H9 (cell line): ENCODE measurements at regions not wholly inside any gene's neighbourhood (a gene's known extent, or its start where the extent isn't known, plus 50 kb on each side); places are given as distances from the start of the nearest gene placed in this dataset.

Experiments used
- DNase-seq: peaks from one replicate; pipeline ENCODE4 v3.0.0-alpha.2; 2017
- H2AFZ ChIP-seq: one replicate; pipeline ENCODE4 v1.6.1; 2013; ENCODE audit warnings: mild to moderate bottlenecking, low read length, control low read depth, moderate library complexity
- H2AK5ac ChIP-seq: 2 replicates; pipeline ENCODE4 v1.6.1; 2013; ENCODE audit warnings: low read length, control low read depth, mixed read lengths; ENCODE audit not compliant: insufficient read length
- H2BK120ac ChIP-seq: one replicate; pipeline ENCODE4 v1.6.1; 2013; ENCODE audit warnings: low read depth, mild to moderate bottlenecking, low read length, control low read depth, inconsistent platforms; ENCODE audit not compliant: poor library complexity, severe bottlenecking
- H2BK12ac ChIP-seq: 2 replicates; pipeline ENCODE4 v1.6.1; 2013; ENCODE audit warnings: low read length, control low read depth, mixed read lengths, low read depth; ENCODE audit not compliant: insufficient read length
- H2BK15ac ChIP-seq: 2 replicates; pipeline ENCODE4 v1.6.1; 2013; ENCODE audit warnings: low read depth, low read length, control low read depth
- H2BK20ac ChIP-seq: one replicate; pipeline ENCODE4 v1.6.1; 2013; ENCODE audit warnings: low read depth, mild to moderate bottlenecking, low read length, control low read depth, inconsistent platforms; ENCODE audit not compliant: poor library complexity, severe bottlenecking
- H2BK5ac ChIP-seq: 2 replicates; pipeline ENCODE4 v1.6.1; 2013; ENCODE audit warnings: low read length, control low read depth, mixed read lengths; ENCODE audit not compliant: insufficient read length
- H3K14ac ChIP-seq: 2 replicates; pipeline ENCODE4 v1.6.1; 2013; ENCODE audit warnings: low read length, control low read depth; ENCODE audit not compliant: insufficient read depth
- H3K18ac ChIP-seq: 2 replicates; pipeline ENCODE4 v1.6.1; 2013; ENCODE audit warnings: low read depth, mild to moderate bottlenecking, mixed read lengths, low read length, control low read depth; ENCODE audit not compliant: insufficient read length
- H3K23ac ChIP-seq: 2 replicates; pipeline ENCODE4 v1.6.1; 2013; ENCODE audit warnings: low read length, control low read depth, mixed read lengths, low read depth; ENCODE audit not compliant: insufficient read length
- H3K23me2 ChIP-seq: 2 replicates; pipeline ENCODE4 v1.6.1; 2013; ENCODE audit warnings: low read depth, mild to moderate bottlenecking, mixed read lengths, low read length, control low read depth; ENCODE audit not compliant: insufficient read length, poor library complexity, severe bottlenecking
- H3K27ac ChIP-seq: 2 replicates; pipeline ENCODE4 v1.5.1; 2013; ENCODE audit warnings: low read length, control low read depth, mixed read lengths, low read depth; ENCODE audit not compliant: insufficient read length
- H3K27me3 ChIP-seq: 2 replicates; pipeline ENCODE4 v1.6.1; 2013; ENCODE audit warnings: low read length, control low read depth, inconsistent platforms; ENCODE audit not compliant: insufficient read depth
- H3K4ac ChIP-seq: 2 replicates; pipeline ENCODE4 v1.6.1; 2013; ENCODE audit warnings: low read depth, mild to moderate bottlenecking, control low read depth, inconsistent platforms, low read length, moderate library complexity
- H3K4me1 ChIP-seq: 2 replicates; pipeline ENCODE4 v1.6.1; 2013; ENCODE audit warnings: low read length, control low read depth, inconsistent platforms; ENCODE audit not compliant: insufficient read depth
- H3K4me2 ChIP-seq: 2 replicates; pipeline ENCODE4 v1.6.1; 2013; ENCODE audit warnings: low read length, control low read depth, mixed read lengths; ENCODE audit not compliant: insufficient read length, insufficient read depth
- H3K56ac ChIP-seq: 2 replicates; pipeline ENCODE4 v1.6.1; 2013; ENCODE audit warnings: low read depth, mild to moderate bottlenecking, mixed read lengths, low read length, control low read depth; ENCODE audit not compliant: insufficient read length
- H3K79me1 ChIP-seq: 2 replicates; pipeline ENCODE4 v1.6.1; 2013; ENCODE audit warnings: low read depth, mild to moderate bottlenecking, moderate library complexity, low read length, control low read depth, inconsistent platforms; ENCODE audit not compliant: insufficient read depth, poor library complexity, severe bottlenecking
- H3K79me2 ChIP-seq: 2 replicates; pipeline ENCODE4 v1.6.1; 2013; ENCODE audit warnings: low read length, control low read depth, inconsistent platforms; ENCODE audit not compliant: insufficient read depth
- H3K9ac ChIP-seq: 2 replicates; pipeline ENCODE4 v1.6.1; 2013; ENCODE audit warnings: low read length, control low read depth, mixed read lengths; ENCODE audit not compliant: insufficient read length; ENCODE audit errors: extremely low read depth
- H3K9me3 ChIP-seq: one replicate; pipeline ENCODE4 v1.6.1; 2013; ENCODE audit warnings: low read depth, low read length, inconsistent platforms; ENCODE audit not compliant: control insufficient read depth
- H3T11ph ChIP-seq: one replicate; pipeline ENCODE4 v1.6.1; 2013; ENCODE audit warnings: mild to moderate bottlenecking, low read length, control low read depth, inconsistent platforms
- H4K20me1 ChIP-seq: one replicate; pipeline ENCODE4 v1.6.1; 2013; ENCODE audit not compliant: control insufficient read depth, insufficient read length, insufficient read depth
- H4K5ac ChIP-seq: 2 replicates; pipeline ENCODE4 v1.6.1; 2013; ENCODE audit warnings: low read depth, mild to moderate bottlenecking, mixed read lengths, low read length, control low read depth; ENCODE audit not compliant: insufficient read length
- H4K8ac ChIP-seq: replicated peaks from 2 replicates; pipeline ENCODE4 v1.6.1; 2013; ENCODE audit warnings: low read length, control low read depth, mixed read lengths, low read depth; ENCODE audit not compliant: insufficient read length
- H4K91ac ChIP-seq: 2 replicates; pipeline ENCODE4 v1.6.1; 2013; ENCODE audit warnings: low read depth, mild to moderate bottlenecking, moderate library complexity, mixed read lengths, low read length, control low read depth; ENCODE audit not compliant: insufficient read length
- H3K27ac Mint-ChIP-seq, 3 experiments: 2 replicates in 2 of 3; 3 replicates in 1 of 3; pipeline ENCODE4 v1.8.0; 2020 to 2021; ENCODE audit warnings: mixed read lengths in 3 of 3, mild to moderate bottlenecking in 1 of 3, moderate library complexity in 1 of 3
- H3K27me3 Mint-ChIP-seq: 2 replicates; pipeline ENCODE4 v1.8.0; 2021; ENCODE audit warnings: low read depth, mild to moderate bottlenecking, moderate library complexity, mixed read lengths
- H3K36me3 Mint-ChIP-seq, 3 experiments: 2 replicates in 2 of 3; 3 replicates in 1 of 3; pipeline ENCODE4 v1.8.0; 2020 to 2021; ENCODE audit warnings: low read depth in 3 of 3, mixed read lengths in 3 of 3; ENCODE audit not compliant: insufficient read depth in 1 of 3
- H3K4me1 Mint-ChIP-seq, 2 experiments: 2 replicates each; pipeline ENCODE4 v1.8.0; 2020; ENCODE audit warnings: mixed read lengths in 2 of 2
- H3K4me3 Mint-ChIP-seq, 2 experiments: 2 replicates in 1 of 2; 3 replicates in 1 of 2; pipeline ENCODE4 v1.8.0; 2020 to 2021; ENCODE audit warnings: mild to moderate bottlenecking in 2 of 2, mixed read lengths in 2 of 2, moderate library complexity in 1 of 2
- H3K9me3 Mint-ChIP-seq, 2 experiments: 2 replicates in 1 of 2; 3 replicates in 1 of 2; pipeline ENCODE4 v1.8.0; 2020; ENCODE audit warnings: mild to moderate bottlenecking in 2 of 2, mixed read lengths in 2 of 2, moderate library complexity in 1 of 2
- WGBS: extraction: QIAGEN DNeasy Blood & Tissue Kit; methylation state at CpG from one replicate; pipeline ENCODE4 v1.1.7; 2013; ENCODE audit warnings: missing lambda C conversion rate, low lambda C conversion rate, mixed read lengths; ENCODE audit not compliant: insufficient read length; ENCODE audit errors: extremely low coverage; 5-methylcytosine and 5-hydroxymethylcytosine counted together
- TF ChIP-seq, protein P1 (sequence below): fragments of 200-600 bp; sonication (generic); conservative IDR thresholded peaks from 3 replicates; pipeline ENCODE4 v1.8.0; 2021; ENCODE audit warnings: antibody characterized with exemption, mild to moderate bottlenecking

DNA sequence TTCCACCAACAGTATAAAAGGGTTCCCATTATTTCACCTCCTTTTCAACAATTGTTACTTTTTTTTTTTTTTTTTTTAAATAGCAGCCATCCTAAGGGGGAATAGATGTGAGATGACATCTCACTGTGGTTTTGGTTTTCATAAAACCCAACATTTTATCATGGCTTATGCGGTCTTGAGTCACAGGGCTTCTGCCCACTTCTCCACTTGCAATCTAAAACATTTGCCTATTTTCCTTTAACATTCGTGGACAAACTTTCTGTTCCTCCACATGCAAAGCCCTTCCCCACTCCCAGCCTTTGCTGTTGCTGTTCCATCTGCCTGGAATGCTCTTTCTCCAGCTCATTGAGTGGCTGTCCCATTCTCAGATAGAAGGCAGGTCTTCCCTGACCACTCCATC, 239.7 kb upstream of the KCNK2 start:
- DNase-seq = no peak
- H4K91ac ChIP-seq = no peak overlapping the region
- no peak overlapping the region for H2BK120ac ChIP-seq
- H2BK12ac ChIP-seq = no peak overlapping the region
- H3K79me2 ChIP-seq = no peaks in the 10 kb centered on the region
- H3K27me3 Mint-ChIP-seq = no peaks in the 10 kb centered on the region; the same call in 1 of the 2 replicates
- H3K27ac ChIP-seq = no peak overlapping the region
- H3K27me3 ChIP-seq = no peaks in the 10 kb centered on the region
- H2AFZ ChIP-seq = no peak overlapping the region
- H4K8ac ChIP-seq = no peak overlapping the region
- H2AK5ac ChIP-seq = no peak overlapping the region
- TF ChIP-seq, protein P1, sequence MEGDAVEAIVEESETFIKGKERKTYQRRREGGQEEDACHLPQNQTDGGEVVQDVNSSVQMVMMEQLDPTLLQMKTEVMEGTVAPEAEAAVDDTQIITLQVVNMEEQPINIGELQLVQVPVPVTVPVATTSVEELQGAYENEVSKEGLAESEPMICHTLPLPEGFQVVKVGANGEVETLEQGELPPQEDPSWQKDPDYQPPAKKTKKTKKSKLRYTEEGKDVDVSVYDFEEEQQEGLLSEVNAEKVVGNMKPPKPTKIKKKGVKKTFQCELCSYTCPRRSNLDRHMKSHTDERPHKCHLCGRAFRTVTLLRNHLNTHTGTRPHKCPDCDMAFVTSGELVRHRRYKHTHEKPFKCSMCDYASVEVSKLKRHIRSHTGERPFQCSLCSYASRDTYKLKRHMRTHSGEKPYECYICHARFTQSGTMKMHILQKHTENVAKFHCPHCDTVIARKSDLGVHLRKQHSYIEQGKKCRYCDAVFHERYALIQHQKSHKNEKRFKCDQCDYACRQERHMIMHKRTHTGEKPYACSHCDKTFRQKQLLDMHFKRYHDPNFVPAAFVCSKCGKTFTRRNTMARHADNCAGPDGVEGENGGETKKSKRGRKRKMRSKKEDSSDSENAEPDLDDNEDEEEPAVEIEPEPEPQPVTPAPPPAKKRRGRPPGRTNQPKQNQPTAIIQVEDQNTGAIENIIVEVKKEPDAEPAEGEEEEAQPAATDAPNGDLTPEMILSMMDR = no peak
- H3K56ac ChIP-seq = no peak overlapping the region
- no peak overlapping the region for H3K4me2 ChIP-seq
- no peak overlapping the region for H3K23ac ChIP-seq
- H4K20me1 ChIP-seq = no peaks in the 10 kb centered on the region
- no peak overlapping the region for H2BK20ac ChIP-seq
- H3K23me2 ChIP-seq = no peaks in the 10 kb centered on the region
- no CpG with 5 or more reads among the region's 2 CpGs for WGBS
- no peaks in the 10 kb centered on the region for H3K79me1 ChIP-seq
- H3K9me3 ChIP-seq = no peaks in the 10 kb centered on the region
- H3K9ac ChIP-seq = no peak overlapping the region
- H3K36me3 Mint-ChIP-seq = no peaks in the 10 kb centered on the region
- no peak overlapping the region for H3K18ac ChIP-seq
- no peak overlapping the region for H3K4me3 Mint-ChIP-seq
- H2BK5ac ChIP-seq = no peak overlapping the region
- no peak overlapping the region for H4K5ac ChIP-seq
- H3T11ph ChIP-seq = no peak overlapping the region
- no peak overlapping the region for H3K14ac ChIP-seq
- H3K4me1 Mint-ChIP-seq = peaks cover 5 to 10% of the 10 kb centered on the region in 2 experiments
- no peak overlapping the region for H3K27ac Mint-ChIP-seq
- no peaks in the 10 kb centered on the region for H3K4me1 ChIP-seq
- no peaks in the 10 kb centered on the region for H3K9me3 Mint-ChIP-seq
- no peak overlapping the region for H3K4ac ChIP-seq
- no peak overlapping the region for H2BK15ac ChIP-seq
